GM23338 (cell line): ENCODE measurements at regions not wholly inside any gene's neighbourhood (a gene's known extent, or its start where the extent isn't known, plus 50 kb on each side); places are given as distances from the start of the nearest gene placed in this dataset.

Experiments
- ATAC-seq: fragments of 200-7000 bp; cut with Tn5 transposase; 3 replicates; pipeline ENCODE4 v1.9.1; 2020
- DNase-seq: peaks from one replicate; pipeline ENCODE4 v3.0.0-alpha.2; 2015; ENCODE audit warnings: low spot score
- H2AFZ ChIP-seq: fragments of 200-600 bp; sonication (generic); 2 replicates; pipeline ENCODE4 v1.8.0; 2016; ENCODE audit warnings: antibody characterized with exemption, mild to moderate bottlenecking, moderate library complexity
- H3F3A ChIP-seq: fragments of 200-600 bp; sonication (generic); replicated peaks from 2 replicates; pipeline ENCODE4 v1.8.0; 2017; ENCODE audit warnings: antibody characterized with exemption, mixed run types, low read depth
- H3K27ac ChIP-seq: fragments of 200-600 bp; sonication (generic); 2 replicates; pipeline ENCODE4 v1.6.1; 2016; ENCODE audit warnings: low read depth
- H3K27me3 ChIP-seq: fragments of 200-600 bp; sonication (generic); 2 replicates; pipeline ENCODE4 v1.8.0; 2016; ENCODE audit warnings: mild to moderate bottlenecking, mixed run types, moderate library complexity; ENCODE audit not compliant: insufficient read depth
- H3K36me3 ChIP-seq: fragments of 200-600 bp; sonication (generic); 2 replicates; pipeline ENCODE4 v1.8.0; 2016; ENCODE audit warnings: mild to moderate bottlenecking; ENCODE audit not compliant: insufficient read depth
- H3K4me1 ChIP-seq: fragments of 200-600 bp; sonication (generic); 2 replicates; pipeline ENCODE4 v1.8.0; 2016; ENCODE audit warnings: mild to moderate bottlenecking, moderate library complexity; ENCODE audit not compliant: insufficient read depth
- H3K4me2 ChIP-seq: fragments of 200-600 bp; sonication (generic); 2 replicates; pipeline ENCODE4 v1.7.1; 2017; ENCODE audit warnings: mixed run types
- H3K4me3 ChIP-seq: fragments of 200-600 bp; sonication (generic); 2 replicates; pipeline ENCODE4 v1.6.1; 2016; ENCODE audit warnings: mixed run types
- H3K79me2 ChIP-seq: fragments of 200-600 bp; sonication (generic); replicated peaks from 2 replicates; pipeline ENCODE4 v1.8.0; 2017; ENCODE audit warnings: mild to moderate bottlenecking; ENCODE audit not compliant: insufficient read depth
- H3K9me2 ChIP-seq: fragments of 200-600 bp; sonication (generic); 2 replicates; pipeline ENCODE4 v1.8.0; 2017; ENCODE audit not compliant: insufficient read depth
- H4K20me1 ChIP-seq: fragments of 200-600 bp; sonication (generic); replicated peaks from 2 replicates; pipeline ENCODE4 v1.8.0; 2017; ENCODE audit warnings: mild to moderate bottlenecking; ENCODE audit not compliant: insufficient read depth
- H3K27ac Mint-ChIP-seq: 2 replicates; pipeline ENCODE4 v1.8.0; 2020; ENCODE audit warnings: inconsistent platforms, mild to moderate bottlenecking, moderate library complexity, mixed read lengths
- H3K27me3 Mint-ChIP-seq: 3 replicates; pipeline ENCODE4 v1.8.0; 2022; ENCODE audit warnings: low read depth, mild to moderate bottlenecking, moderate library complexity, mixed read lengths, inconsistent platforms; ENCODE audit not compliant: insufficient read depth, poor library complexity
- H3K36me3 Mint-ChIP-seq: 3 replicates; pipeline ENCODE4 v1.8.0; 2021; ENCODE audit warnings: low read depth, mild to moderate bottlenecking, inconsistent platforms, moderate library complexity, mixed read lengths
- H3K4me1 Mint-ChIP-seq: 3 replicates; pipeline ENCODE4 v1.8.0; 2020; ENCODE audit warnings: mild to moderate bottlenecking, inconsistent platforms, mixed read lengths
- H3K4me3 Mint-ChIP-seq: 3 replicates; pipeline ENCODE4 v1.8.0; 2021; ENCODE audit warnings: moderate library complexity, mild to moderate bottlenecking, inconsistent platforms, mixed read lengths
- H3K9me3 Mint-ChIP-seq: 3 replicates; pipeline ENCODE4 v1.8.0; 2020; ENCODE audit warnings: moderate library complexity, mild to moderate bottlenecking, inconsistent platforms, mixed read lengths
- EZH2phosphoT487 ChIP-seq: fragments of 200-600 bp; sonication (generic); IDR thresholded peaks from one replicate; pipeline ENCODE4 v1.8.1; 2018; ENCODE audit warnings: antibody characterized with exemption; ENCODE audit not compliant: unreplicated experiment
- JUNB ChIP-seq: IDR thresholded peaks from one replicate; pipeline ENCODE4 v1.6.1; 2016; ENCODE audit warnings: antibody characterized with exemption; ENCODE audit not compliant: unreplicated experiment
- NANOG ChIP-seq: IDR thresholded peaks from 2 replicates; pipeline ENCODE4 v1.6.1; 2016; ENCODE audit warnings: antibody characterized with exemption, borderline replicate concordance
- POLR2AphosphoS5 ChIP-seq: IDR thresholded peaks from 2 replicates; pipeline ENCODE4 v1.6.1; 2016; ENCODE audit warnings: antibody characterized with exemption, low read depth
- STAT1 ChIP-seq: IDR thresholded peaks from one replicate; pipeline ENCODE4 v1.6.1; 2016; ENCODE audit warnings: antibody characterized with exemption; ENCODE audit not compliant: unreplicated experiment
- ZNF331 ChIP-seq: fragments of 250-450 bp; sonication (Bioruptor Pico); IDR thresholded peaks from 2 replicates; pipeline ENCODE4 v1.5.0; 2020; ENCODE audit warnings: low read depth, mild to moderate bottlenecking, moderate library complexity
- TF ChIP-seq, protein P1 (sequence below): IDR thresholded peaks from 2 replicates; pipeline ENCODE4 v1.6.1; 2016; ENCODE audit warnings: antibody characterized with exemption
- TF ChIP-seq, protein P2 (sequence below): IDR thresholded peaks from one replicate; pipeline ENCODE4 v1.6.1; 2018; ENCODE audit warnings: antibody characterized with exemption; ENCODE audit not compliant: unreplicated experiment
- TF ChIP-seq, protein P3 (sequence below): fragments of 250-450 bp; sonication (Bioruptor Pico); IDR thresholded peaks from 2 replicates; pipeline ENCODE4 v1.5.0; 2020; ENCODE audit warnings: mild to moderate bottlenecking, moderate library complexity

DNA sequence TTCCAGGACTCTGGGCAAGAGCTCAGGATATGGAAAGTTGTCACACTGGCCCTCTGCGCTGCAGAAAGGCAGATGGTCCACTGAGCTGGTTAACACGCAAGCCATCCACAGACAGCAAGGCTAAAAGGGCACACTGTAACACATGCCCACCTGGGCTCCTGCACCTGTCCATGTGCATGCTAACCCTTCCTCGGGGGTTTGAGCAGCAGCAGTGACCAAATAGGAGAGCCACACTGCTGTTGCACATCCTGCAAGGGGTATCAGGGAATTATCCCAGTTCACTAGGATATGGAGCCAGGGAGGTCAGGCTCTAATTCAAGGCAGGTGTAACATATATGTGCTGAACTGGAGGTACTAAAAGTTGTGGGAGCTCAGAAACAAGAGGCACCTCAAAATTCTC is 471.0 kb upstream of the CDH5 start:
- H3F3A ChIP-seq = no peaks in the 10 kb centered on the region
- H3K9me3 Mint-ChIP-seq = peaks cover 8% of the 10 kb centered on the region; the same call in 2 of the 3 replicates
- no peak overlapping the region for H3K27ac Mint-ChIP-seq
- no peak overlapping the region for H3K4me3 ChIP-seq
- no peaks in the 10 kb centered on the region; the same call in 1 of the 2 replicates for H3K4me1 ChIP-seq
- H3K4me3 Mint-ChIP-seq = no peak overlapping the region
- 0 out of 2 replicates have a peak, but pooled peaks cover 9% of the 10 kb centered on the region for H3K9me2 ChIP-seq
- no peak overlapping the region for H2AFZ ChIP-seq
- H3K27ac ChIP-seq = no peak overlapping the region
- H3K36me3 Mint-ChIP-seq = no peaks in the 10 kb centered on the region; the same call in 2 of the 3 replicates
- no peak for DNase-seq
- ATAC-seq = no peak
- no peaks in the 10 kb centered on the region for H3K79me2 ChIP-seq
- no peaks in the 10 kb centered on the region for H3K36me3 ChIP-seq
- no peak overlapping the region for H3K4me2 ChIP-seq
- TF ChIP-seq, protein P1, sequence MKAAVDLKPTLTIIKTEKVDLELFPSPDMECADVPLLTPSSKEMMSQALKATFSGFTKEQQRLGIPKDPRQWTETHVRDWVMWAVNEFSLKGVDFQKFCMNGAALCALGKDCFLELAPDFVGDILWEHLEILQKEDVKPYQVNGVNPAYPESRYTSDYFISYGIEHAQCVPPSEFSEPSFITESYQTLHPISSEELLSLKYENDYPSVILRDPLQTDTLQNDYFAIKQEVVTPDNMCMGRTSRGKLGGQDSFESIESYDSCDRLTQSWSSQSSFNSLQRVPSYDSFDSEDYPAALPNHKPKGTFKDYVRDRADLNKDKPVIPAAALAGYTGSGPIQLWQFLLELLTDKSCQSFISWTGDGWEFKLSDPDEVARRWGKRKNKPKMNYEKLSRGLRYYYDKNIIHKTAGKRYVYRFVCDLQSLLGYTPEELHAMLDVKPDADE = no peak
- no peak for TF ChIP-seq POLR2AphosphoS5
- TF ChIP-seq JUNB = no peak
- no peak for TF ChIP-seq ZNF331
- TF ChIP-seq NANOG = no peak
- TF ChIP-seq STAT1 = no peak
- no peaks in the 10 kb centered on the region for H3K27me3 Mint-ChIP-seq
- H3K27me3 ChIP-seq = no peaks in the 10 kb centered on the region
- no peaks in the 10 kb centered on the region for H4K20me1 ChIP-seq
- H3K4me1 Mint-ChIP-seq = peaks cover 23% of the 10 kb centered on the region

DNA sequence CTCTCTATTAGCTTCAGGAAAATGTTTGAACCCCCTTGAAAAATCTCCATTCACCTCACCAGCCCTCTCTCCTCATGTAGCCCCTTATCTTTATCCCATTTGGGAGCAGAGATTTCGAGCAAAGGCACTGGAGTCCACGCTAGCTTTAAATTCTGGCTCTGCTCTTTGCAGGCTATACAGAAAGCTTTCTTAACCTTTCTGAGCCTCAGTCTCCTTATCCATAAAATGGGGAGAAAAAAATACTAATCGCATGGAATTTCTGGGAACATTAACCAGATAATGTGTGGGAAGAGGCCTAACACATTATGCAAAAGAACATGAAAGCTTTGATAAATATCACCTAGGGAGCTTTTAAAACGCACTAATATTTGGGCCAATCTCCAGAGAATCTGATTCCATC is 476.3 kb upstream of the CDH5 start:
- Mint-ChIP-seq H3K27ac (no peak overlapping the region), H3K9me3 (peaks cover 5% of the 10 kb centered on the region; the same call in 2 of the 3 replicates), H3K4me1 (peaks cover 16% of the 10 kb centered on the region), H3K27me3 (peaks cover 4% of the 10 kb centered on the region), H3K4me3 (no peak overlapping the region), H3K36me3 (no peaks in the 10 kb centered on the region; the same call in 2 of the 3 replicates)
- Histone ChIP-seq H3K36me3 (no peaks in the 10 kb centered on the region), H3K4me1 (no peaks in the 10 kb centered on the region), H4K20me1 (no peaks in the 10 kb centered on the region), H3K27me3 (no peaks in the 10 kb centered on the region), H3K4me3 (no peak overlapping the region), H3F3A (no peaks in the 10 kb centered on the region), H3K9me2 (no peaks in the 10 kb centered on the region), H3K79me2 (no peaks in the 10 kb centered on the region), H2AFZ (no peak overlapping the region), H3K27ac (no peak overlapping the region), H3K4me2 (no peak overlapping the region)
- DNase-seq (no peak), ATAC-seq (no peak)
- no peak for TF ChIP-seq EZH2phosphoT487
- TF ChIP-seq, protein P2, sequence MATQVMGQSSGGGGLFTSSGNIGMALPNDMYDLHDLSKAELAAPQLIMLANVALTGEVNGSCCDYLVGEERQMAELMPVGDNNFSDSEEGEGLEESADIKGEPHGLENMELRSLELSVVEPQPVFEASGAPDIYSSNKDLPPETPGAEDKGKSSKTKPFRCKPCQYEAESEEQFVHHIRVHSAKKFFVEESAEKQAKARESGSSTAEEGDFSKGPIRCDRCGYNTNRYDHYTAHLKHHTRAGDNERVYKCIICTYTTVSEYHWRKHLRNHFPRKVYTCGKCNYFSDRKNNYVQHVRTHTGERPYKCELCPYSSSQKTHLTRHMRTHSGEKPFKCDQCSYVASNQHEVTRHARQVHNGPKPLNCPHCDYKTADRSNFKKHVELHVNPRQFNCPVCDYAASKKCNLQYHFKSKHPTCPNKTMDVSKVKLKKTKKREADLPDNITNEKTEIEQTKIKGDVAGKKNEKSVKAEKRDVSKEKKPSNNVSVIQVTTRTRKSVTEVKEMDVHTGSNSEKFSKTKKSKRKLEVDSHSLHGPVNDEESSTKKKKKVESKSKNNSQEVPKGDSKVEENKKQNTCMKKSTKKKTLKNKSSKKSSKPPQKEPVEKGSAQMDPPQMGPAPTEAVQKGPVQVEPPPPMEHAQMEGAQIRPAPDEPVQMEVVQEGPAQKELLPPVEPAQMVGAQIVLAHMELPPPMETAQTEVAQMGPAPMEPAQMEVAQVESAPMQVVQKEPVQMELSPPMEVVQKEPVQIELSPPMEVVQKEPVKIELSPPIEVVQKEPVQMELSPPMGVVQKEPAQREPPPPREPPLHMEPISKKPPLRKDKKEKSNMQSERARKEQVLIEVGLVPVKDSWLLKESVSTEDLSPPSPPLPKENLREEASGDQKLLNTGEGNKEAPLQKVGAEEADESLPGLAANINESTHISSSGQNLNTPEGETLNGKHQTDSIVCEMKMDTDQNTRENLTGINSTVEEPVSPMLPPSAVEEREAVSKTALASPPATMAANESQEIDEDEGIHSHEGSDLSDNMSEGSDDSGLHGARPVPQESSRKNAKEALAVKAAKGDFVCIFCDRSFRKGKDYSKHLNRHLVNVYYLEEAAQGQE = no peak
- TF ChIP-seq, protein P3, sequence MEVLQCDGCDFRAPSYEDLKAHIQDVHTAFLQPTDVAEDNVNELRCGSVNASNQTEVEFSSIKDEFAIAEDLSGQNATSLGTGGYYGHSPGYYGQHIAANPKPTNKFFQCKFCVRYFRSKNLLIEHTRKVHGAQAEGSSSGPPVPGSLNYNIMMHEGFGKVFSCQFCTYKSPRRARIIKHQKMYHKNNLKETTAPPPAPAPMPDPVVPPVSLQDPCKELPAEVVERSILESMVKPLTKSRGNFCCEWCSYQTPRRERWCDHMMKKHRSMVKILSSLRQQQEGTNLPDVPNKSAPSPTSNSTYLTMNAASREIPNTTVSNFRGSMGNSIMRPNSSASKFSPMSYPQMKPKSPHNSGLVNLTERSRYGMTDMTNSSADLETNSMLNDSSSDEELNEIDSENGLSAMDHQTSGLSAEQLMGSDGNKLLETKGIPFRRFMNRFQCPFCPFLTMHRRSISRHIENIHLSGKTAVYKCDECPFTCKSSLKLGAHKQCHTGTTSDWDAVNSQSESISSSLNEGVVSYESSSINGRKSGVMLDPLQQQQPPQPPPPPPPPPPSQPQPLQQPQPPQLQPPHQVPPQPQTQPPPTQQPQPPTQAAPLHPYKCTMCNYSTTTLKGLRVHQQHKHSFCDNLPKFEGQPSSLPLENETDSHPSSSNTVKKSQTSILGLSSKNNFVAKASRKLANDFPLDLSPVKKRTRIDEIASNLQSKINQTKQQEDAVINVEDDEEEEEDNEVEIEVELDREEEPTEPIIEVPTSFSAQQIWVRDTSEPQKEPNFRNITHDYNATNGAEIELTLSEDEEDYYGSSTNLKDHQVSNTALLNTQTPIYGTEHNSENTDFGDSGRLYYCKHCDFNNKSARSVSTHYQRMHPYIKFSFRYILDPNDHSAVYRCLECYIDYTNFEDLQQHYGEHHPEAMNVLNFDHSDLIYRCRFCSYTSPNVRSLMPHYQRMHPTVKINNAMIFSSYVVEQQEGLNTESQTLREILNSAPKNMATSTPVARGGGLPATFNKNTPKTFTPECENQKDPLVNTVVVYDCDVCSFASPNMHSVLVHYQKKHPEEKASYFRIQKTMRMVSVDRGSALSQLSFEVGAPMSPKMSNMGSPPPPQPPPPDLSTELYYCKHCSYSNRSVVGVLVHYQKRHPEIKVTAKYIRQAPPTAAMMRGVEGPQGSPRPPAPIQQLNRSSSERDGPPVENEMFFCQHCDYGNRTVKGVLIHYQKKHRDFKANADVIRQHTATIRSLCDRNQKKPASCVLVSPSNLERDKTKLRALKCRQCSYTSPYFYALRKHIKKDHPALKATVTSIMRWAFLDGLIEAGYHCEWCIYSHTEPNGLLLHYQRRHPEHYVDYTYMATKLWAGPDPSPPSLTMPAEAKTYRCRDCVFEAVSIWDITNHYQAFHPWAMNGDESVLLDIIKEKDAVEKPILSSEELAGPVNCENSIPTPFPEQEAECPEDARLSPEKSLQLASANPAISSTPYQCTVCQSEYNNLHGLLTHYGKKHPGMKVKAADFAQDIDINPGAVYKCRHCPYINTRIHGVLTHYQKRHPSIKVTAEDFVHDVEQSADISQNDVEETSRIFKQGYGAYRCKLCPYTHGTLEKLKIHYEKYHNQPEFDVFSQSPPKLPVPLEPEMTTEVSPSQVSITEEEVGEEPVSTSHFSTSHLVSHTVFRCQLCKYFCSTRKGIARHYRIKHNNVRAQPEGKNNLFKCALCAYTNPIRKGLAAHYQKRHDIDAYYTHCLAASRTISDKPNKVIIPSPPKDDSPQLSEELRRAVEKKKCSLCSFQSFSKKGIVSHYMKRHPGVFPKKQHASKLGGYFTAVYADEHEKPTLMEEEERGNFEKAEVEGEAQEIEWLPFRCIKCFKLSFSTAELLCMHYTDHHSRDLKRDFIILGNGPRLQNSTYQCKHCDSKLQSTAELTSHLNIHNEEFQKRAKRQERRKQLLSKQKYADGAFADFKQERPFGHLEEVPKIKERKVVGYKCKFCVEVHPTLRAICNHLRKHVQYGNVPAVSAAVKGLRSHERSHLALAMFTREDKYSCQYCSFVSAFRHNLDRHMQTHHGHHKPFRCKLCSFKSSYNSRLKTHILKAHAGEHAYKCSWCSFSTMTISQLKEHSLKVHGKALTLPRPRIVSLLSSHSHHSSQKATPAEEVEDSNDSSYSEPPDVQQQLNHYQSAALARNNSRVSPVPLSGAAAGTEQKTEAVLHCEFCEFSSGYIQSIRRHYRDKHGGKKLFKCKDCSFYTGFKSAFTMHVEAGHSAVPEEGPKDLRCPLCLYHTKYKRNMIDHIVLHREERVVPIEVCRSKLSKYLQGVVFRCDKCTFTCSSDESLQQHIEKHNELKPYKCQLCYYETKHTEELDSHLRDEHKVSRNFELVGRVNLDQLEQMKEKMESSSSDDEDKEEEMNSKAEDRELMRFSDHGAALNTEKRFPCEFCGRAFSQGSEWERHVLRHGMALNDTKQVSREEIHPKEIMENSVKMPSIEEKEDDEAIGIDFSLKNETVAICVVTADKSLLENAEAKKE (CRISPR knock-in tag) = no peak
- TF ChIP-seq STAT1 = no peak
